ENCODE measurements at regions not wholly inside any gene's neighbourhood (a gene's known extent, or its start where the extent isn't known, plus 50 kb on each side); places are given as distances from the start of the nearest gene placed in this dataset.

- Histone ChIP-seq H3K9me2 (ENCODE audit: insufficient read depth) (no peaks in the 10 kb centered on the region), H3K27me3 (ENCODE audit: insufficient read depth, low read length) (peaks cover 23% of the 10 kb centered on the region), H3K9me3 (ENCODE audit: control insufficient read depth in 1 of 2, insufficient read depth in 1 of 2, low read depth in 1 of 2, low read length in 2 of 2) (no peaks in the 10 kb centered on the region), H4K20me1 (ENCODE audit: insufficient read depth) (no peaks in the 10 kb centered on the region), H3K4me1 (ENCODE audit: control insufficient read depth in 1 of 2, insufficient read depth in 2 of 2, low read length in 2 of 2) (no peaks in the 10 kb centered on the region), H3K36me3 (ENCODE audit: control insufficient read depth in 1 of 2, insufficient read depth in 2 of 2, low read length in 2 of 2) (no peaks in the 10 kb centered on the region), H3K4me3 (replicated peaks in 1 of 2; ENCODE audit: low read depth in 1 of 2, low read length in 2 of 2) (no peak overlapping the region), H3K27ac (ENCODE audit: low read depth, low read length) (no peak overlapping the region), H3K9ac (ENCODE audit: low read length) (no peak overlapping the region), H3K4me2 (ENCODE audit: low read length) (no peak overlapping the region), H2AFZ (ENCODE audit: low read depth, low read length, poor library complexity, severe bottlenecking) (no peak overlapping the region), H3K79me2 (ENCODE audit: insufficient read depth, low read length) (no peaks in the 10 kb centered on the region)
- POLR2A ChIA-PET, result no interaction called here
- TF ChIP-seq YY1 (IDR thresholded peaks at IDR 0.05; ENCODE audit: extremely low read depth, insufficient replicate concordance, low read depth, low read length), result no peak
- TF ChIP-seq RAD21 (IDR thresholded peaks at IDR 0.05; ENCODE audit: low read depth), result no peak
- no peak for TF ChIP-seq ATF3 (IDR thresholded peaks at IDR 0.05)
- TF ChIP-seq SIN3A (IDR thresholded peaks at IDR 0.05; ENCODE audit: low read depth), result no peak
- no peak for TF ChIP-seq TCF7L2 (IDR thresholded peaks at IDR 0.05; ENCODE audit: borderline replicate concordance, extremely low read depth, insufficient read depth, insufficient read length)
- TF ChIP-seq SRF (IDR thresholded peaks at IDR 0.05; ENCODE audit: low read depth), result no peak
- TF ChIP-seq POLR2AphosphoS5 (IDR thresholded peaks at IDR 0.05; ENCODE audit: low read depth, low read length), result no peak
- no peak for TF ChIP-seq REST (IDR thresholded peaks at IDR 0.05; ENCODE audit: low read depth)
- TF ChIP-seq FOSL1 (IDR thresholded peaks at IDR 0.05; ENCODE audit: low read depth), result no peak
- CTCF ChIA-PET, result no interaction called here
- intact Hi-C loops (cut with micrococcal nuclease), result no loop called here
- no peak for ATAC-seq
- RAD21 ChIA-PET (ENCODE audit: low non-redundant PET in 1 of 2, low total read pairs in 2 of 2, uncharacterized antibody in 2 of 2, unreplicated experiment in 2 of 2), result no interaction called here
- no TSS peak for BruUV-seq (replicated peaks)
- no peak for DNase-seq (ENCODE audit: low read depth, low spot score)
These were observed 294.6 kb upstream of the PUM3 start for GRCh38 chr9:3138231-3139229.

All from HCT116 (cell line).